ENCODE measurements at regions not wholly inside any gene's neighbourhood (a gene's known extent, or its start where the extent isn't known, plus 50 kb on each side); places are given as distances from the start of the nearest gene placed in this dataset.

DNA sequence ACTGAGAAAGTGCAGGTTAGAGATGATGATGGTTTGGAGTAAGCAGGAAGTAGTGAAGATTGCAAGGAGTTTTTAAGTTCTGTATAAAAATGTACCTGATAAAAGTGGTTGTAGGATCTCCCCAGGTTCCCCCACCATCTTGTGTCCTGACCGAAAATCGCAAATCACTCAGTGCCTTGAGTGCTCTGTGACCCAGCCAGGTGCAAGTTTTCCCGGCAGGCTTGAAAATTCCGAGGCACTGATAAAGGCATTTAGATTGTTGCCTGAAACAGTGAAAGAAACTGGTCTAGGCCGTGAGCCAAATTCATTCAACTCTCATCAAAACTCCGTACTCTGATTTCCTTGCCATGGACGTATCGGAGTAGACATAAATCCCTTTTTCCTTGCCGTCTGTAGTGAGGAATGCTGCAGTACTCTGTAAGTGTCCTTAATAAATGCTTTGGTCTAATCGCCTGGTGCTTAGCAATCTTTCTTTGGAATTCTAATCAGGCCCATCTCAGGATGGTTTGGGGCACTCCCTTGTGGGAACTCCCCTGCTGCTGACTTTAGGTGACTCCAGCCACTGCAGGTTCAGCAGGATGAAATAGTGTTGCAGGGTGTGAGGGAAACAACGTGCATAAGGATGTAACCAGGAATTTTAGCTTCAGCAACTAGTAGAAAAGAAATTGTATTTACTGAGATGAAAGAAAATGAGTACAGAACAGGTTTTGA is 1199.8 kb upstream of the MAP3K7 start:
- Histone ChIP-seq H3K9ac (ENCODE audit: low read depth in 1 of 2, low read length in 2 of 2) (no peak overlapping the region), H3K36me3 (ENCODE audit: control insufficient read depth in 1 of 2, insufficient read depth in 2 of 2, low read length in 2 of 2) (no peaks in the 10 kb centered on the region), H3K27me3 (ENCODE audit: control insufficient read depth in 1 of 2, insufficient read depth in 2 of 2, low read length in 2 of 2) (no peaks in the 10 kb centered on the region), H3K9me3 (ENCODE audit: control insufficient read depth in 1 of 2, low read length in 2 of 2) (no peaks in the 10 kb centered on the region), H3K4me1 (ENCODE audit: control insufficient read depth in 1 of 2, insufficient read depth in 2 of 2, low read length in 2 of 2) (no peaks in the 10 kb centered on the region), H3K27ac (ENCODE audit: low read depth, low read length) (no peak overlapping the region), H3K4me3 (ENCODE audit: low read depth in 1 of 2, low read length in 2 of 2) (no peak overlapping the region)

DNA sequence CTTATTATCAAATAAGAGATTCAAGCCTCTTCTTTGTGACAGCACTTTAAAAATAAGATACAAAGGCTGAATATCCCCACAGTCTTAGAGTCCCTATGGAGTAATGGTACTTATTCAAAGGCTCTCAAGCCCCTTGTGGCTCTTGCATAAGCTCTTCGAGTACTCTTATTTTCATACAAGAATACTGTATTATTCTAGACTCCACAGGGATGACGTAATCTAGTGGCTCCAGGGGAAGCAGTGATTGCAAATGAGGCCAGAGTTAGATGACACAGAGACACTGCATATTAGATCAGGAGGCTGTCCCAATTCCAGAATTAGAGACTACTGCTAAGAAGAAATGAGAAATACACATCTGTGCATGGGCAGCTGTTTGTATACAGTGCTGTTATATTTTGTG is 1195.9 kb upstream of the MAP3K7 start:
- Histone ChIP-seq H3K4me3 (ENCODE audit: low read depth in 1 of 2, low read length in 2 of 2) (no peak overlapping the region), H3K27me3 (ENCODE audit: control insufficient read depth in 1 of 2, insufficient read depth in 2 of 2, low read length in 2 of 2) (no peaks in the 10 kb centered on the region), H3K36me3 (ENCODE audit: control insufficient read depth in 1 of 2, insufficient read depth in 2 of 2, low read length in 2 of 2) (no peaks in the 10 kb centered on the region), H3K27ac (ENCODE audit: low read depth, low read length) (no peak overlapping the region), H3K9ac (ENCODE audit: low read depth in 1 of 2, low read length in 2 of 2) (no peak overlapping the region), H3K4me1 (ENCODE audit: control insufficient read depth in 1 of 2, insufficient read depth in 2 of 2, low read length in 2 of 2) (no peaks in the 10 kb centered on the region), H3K9me3 (ENCODE audit: control insufficient read depth in 1 of 2, low read length in 2 of 2) (no peaks in the 10 kb centered on the region)

DNA sequence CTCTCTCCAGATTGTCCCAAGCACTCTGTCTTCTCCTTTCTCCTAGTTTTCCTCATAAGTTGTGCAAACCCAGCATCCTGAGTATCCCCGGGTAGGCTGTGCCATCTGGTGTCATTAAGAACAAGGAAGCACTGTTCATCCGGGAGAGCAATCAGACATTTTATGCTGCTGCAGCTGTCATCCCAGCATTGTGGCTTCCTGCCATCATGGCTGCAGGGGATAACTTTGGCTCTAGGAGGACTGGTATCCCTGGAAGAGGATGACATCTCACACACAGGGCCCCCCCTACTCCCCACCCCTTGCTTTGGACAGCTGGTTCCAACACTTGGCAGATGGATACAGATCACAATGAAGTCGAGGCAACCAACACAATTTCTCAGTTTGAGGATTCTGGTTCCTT is 1195.1 kb upstream of the MAP3K7 start:
- Histone ChIP-seq H3K36me3 (ENCODE audit: control insufficient read depth in 1 of 2, insufficient read depth in 2 of 2, low read length in 2 of 2) (no peaks in the 10 kb centered on the region), H3K4me3 (ENCODE audit: low read depth in 1 of 2, low read length in 2 of 2) (no peak overlapping the region), H3K9ac (ENCODE audit: low read depth in 1 of 2, low read length in 2 of 2) (no peak overlapping the region), H3K4me1 (ENCODE audit: control insufficient read depth in 1 of 2, insufficient read depth in 2 of 2, low read length in 2 of 2) (no peaks in the 10 kb centered on the region), H3K9me3 (ENCODE audit: control insufficient read depth in 1 of 2, low read length in 2 of 2) (no peaks in the 10 kb centered on the region), H3K27me3 (ENCODE audit: control insufficient read depth in 1 of 2, insufficient read depth in 2 of 2, low read length in 2 of 2) (no peaks in the 10 kb centered on the region), H3K27ac (ENCODE audit: low read depth, low read length) (no peak overlapping the region)

DNA sequence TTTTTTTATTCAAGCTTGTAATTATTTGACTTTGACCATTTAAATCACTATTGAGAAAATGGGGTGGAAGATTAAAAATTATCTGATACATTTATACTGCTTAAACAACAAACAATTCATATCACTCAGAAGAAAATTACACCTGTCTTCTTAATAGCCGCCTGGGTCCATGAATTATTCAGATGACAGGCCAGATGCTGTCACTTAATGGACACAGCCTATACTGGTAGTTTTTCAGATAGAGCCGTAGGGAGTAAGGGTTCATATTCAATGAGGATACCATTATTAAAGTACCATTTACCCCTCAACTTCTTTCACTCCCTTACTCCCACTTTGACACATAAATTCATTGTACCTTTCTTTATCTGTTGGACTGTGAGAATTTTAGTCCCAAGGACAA is 1193.4 kb upstream of the MAP3K7 start:
- no peak overlapping the region for H3K9ac ChIP-seq (ENCODE audit: low read depth in 1 of 2, low read length in 2 of 2)
- no peaks in the 10 kb centered on the region for H3K9me3 ChIP-seq (ENCODE audit: control insufficient read depth in 1 of 2, low read length in 2 of 2)
- H3K27ac ChIP-seq (ENCODE audit: low read depth, low read length), result no peak overlapping the region
- H3K27me3 ChIP-seq (ENCODE audit: control insufficient read depth in 1 of 2, insufficient read depth in 2 of 2, low read length in 2 of 2), result no peaks in the 10 kb centered on the region
- no peak overlapping the region for H3K4me3 ChIP-seq (ENCODE audit: low read depth in 1 of 2, low read length in 2 of 2)
- no peaks in the 10 kb centered on the region for H3K36me3 ChIP-seq (ENCODE audit: control insufficient read depth in 1 of 2, insufficient read depth in 2 of 2, low read length in 2 of 2)
- no peaks in the 10 kb centered on the region for H3K4me1 ChIP-seq (ENCODE audit: control insufficient read depth in 1 of 2, insufficient read depth in 2 of 2, low read length in 2 of 2)

DNA sequence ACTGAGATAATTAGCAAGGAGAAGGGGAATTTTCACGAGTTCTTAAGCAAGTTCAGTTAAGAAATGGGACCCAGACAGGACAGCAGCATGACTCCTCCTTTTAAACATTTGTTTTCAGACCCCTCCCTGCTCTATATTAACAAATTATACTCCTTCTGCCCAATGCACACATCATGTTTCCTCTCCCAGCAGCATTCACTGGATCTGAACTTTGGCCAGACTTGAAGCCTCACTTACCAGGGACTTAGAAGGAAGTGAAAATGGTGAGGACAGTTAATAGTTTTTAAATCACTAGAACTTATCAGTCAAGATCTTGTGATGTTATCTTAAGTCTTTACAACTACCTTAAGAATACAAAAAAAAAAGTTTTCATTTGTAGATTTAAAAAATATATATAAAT is 1174.7 kb upstream of the MAP3K7 start:
- no peaks in the 10 kb centered on the region for H3K27me3 ChIP-seq (ENCODE audit: control insufficient read depth in 1 of 2, insufficient read depth in 2 of 2, low read length in 2 of 2)
- H3K4me3 ChIP-seq (ENCODE audit: low read depth in 1 of 2, low read length in 2 of 2), result no peak overlapping the region
- H3K36me3 ChIP-seq (ENCODE audit: control insufficient read depth in 1 of 2, insufficient read depth in 2 of 2, low read length in 2 of 2), result no peaks in the 10 kb centered on the region
- H3K4me1 ChIP-seq (ENCODE audit: control insufficient read depth in 1 of 2, insufficient read depth in 2 of 2, low read length in 2 of 2), result no peaks in the 10 kb centered on the region
- no peak overlapping the region for H3K27ac ChIP-seq (ENCODE audit: low read depth, low read length)
- H3K9ac ChIP-seq (ENCODE audit: low read depth in 1 of 2, low read length in 2 of 2), result no peak overlapping the region
- H3K9me3 ChIP-seq (ENCODE audit: control insufficient read depth in 1 of 2, low read length in 2 of 2), result no peaks in the 10 kb centered on the region

DNA sequence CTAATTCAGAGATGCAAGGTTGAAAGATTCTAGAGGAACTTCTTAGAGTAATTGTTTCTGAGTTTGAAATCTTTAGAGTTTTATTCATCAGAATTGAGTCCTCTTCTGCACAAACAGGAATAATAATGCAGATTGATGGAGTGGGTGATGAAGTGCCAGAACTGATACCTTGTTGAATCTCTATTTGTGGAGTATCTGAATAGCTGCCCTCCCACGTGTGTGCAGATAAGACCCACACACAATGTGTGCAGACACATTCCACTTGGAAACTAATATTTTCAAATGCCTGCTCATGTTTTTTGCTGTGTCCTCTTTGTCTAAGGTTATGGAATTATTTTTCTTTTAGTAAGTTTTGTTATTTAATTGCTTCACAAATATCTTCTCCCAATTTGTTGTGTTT is 1167.8 kb upstream of the MAP3K7 start:
- H3K9ac ChIP-seq (ENCODE audit: low read depth in 1 of 2, low read length in 2 of 2), result no peak overlapping the region
- H3K9me3 ChIP-seq (ENCODE audit: control insufficient read depth in 1 of 2, low read length in 2 of 2), result no peaks in the 10 kb centered on the region
- no peaks in the 10 kb centered on the region for H3K27me3 ChIP-seq (ENCODE audit: control insufficient read depth in 1 of 2, insufficient read depth in 2 of 2, low read length in 2 of 2)
- no peaks in the 10 kb centered on the region for H3K36me3 ChIP-seq (ENCODE audit: control insufficient read depth in 1 of 2, insufficient read depth in 2 of 2, low read length in 2 of 2)
- H3K27ac ChIP-seq (ENCODE audit: low read depth, low read length), result no peak overlapping the region
- H3K4me1 ChIP-seq (ENCODE audit: control insufficient read depth in 1 of 2, insufficient read depth in 2 of 2, low read length in 2 of 2), result no peaks in the 10 kb centered on the region
- H3K4me3 ChIP-seq (ENCODE audit: low read depth in 1 of 2, low read length in 2 of 2), result no peak overlapping the region

DNA sequence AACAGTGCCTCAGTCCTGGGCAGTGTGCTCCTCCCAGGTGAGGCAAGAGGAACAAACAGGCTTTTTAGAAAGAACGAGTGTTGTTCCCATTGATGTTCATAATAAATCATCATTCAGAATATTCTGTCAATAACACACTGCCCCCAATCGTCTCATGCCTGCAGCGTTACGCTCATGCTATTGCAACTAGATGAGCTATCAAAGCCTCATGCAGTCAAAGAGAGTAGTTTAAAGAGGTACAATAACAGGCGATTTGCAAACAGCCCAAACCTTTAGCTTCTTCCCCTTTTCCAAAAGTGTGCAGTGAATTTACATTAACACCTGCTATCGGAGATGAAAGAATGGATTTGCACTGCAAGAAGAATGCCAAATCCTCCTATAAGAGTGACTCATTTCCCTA is 1164.7 kb upstream of the MAP3K7 start:
- H3K4me3 ChIP-seq (ENCODE audit: low read depth in 1 of 2, low read length in 2 of 2), result no peak overlapping the region
- no peaks in the 10 kb centered on the region for H3K9me3 ChIP-seq (ENCODE audit: control insufficient read depth in 1 of 2, low read length in 2 of 2)
- H3K4me1 ChIP-seq (ENCODE audit: control insufficient read depth in 1 of 2, insufficient read depth in 2 of 2, low read length in 2 of 2), result no peaks in the 10 kb centered on the region
- no peak overlapping the region for H3K9ac ChIP-seq (ENCODE audit: low read depth in 1 of 2, low read length in 2 of 2)
- no peaks in the 10 kb centered on the region for H3K36me3 ChIP-seq (ENCODE audit: control insufficient read depth in 1 of 2, insufficient read depth in 2 of 2, low read length in 2 of 2)
- H3K27me3 ChIP-seq (ENCODE audit: control insufficient read depth in 1 of 2, insufficient read depth in 2 of 2, low read length in 2 of 2), result no peaks in the 10 kb centered on the region
- no peak overlapping the region for H3K27ac ChIP-seq (ENCODE audit: low read depth, low read length)

DNA sequence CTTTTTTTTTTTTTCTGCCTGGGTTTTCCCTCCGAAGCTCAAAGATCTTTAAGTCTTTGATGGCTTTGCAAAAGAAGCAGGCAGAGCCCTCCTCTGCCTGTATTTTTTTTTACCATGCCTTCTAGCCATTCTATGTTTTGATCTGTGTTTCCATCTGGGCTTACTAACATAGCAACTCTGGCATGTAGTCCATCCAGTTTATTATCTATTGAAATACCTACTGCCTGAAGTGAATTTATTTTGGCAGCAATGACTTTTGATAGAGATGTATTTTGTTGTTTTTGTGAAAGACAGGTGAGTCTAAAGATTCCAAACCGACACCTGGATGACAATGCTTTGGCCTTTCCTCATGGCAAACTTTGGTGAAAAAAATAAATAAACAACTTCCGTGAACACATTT is 1157.7 kb upstream of the MAP3K7 start:
- H3K9ac ChIP-seq (ENCODE audit: low read depth in 1 of 2, low read length in 2 of 2), result no peak overlapping the region
- H3K9me3 ChIP-seq (ENCODE audit: control insufficient read depth in 1 of 2, low read length in 2 of 2), result no peaks in the 10 kb centered on the region
- H3K4me1 ChIP-seq (ENCODE audit: control insufficient read depth in 1 of 2, insufficient read depth in 2 of 2, low read length in 2 of 2), result no peaks in the 10 kb centered on the region
- H3K27me3 ChIP-seq (ENCODE audit: control insufficient read depth in 1 of 2, insufficient read depth in 2 of 2, low read length in 2 of 2), result no peaks in the 10 kb centered on the region
- H3K36me3 ChIP-seq (ENCODE audit: control insufficient read depth in 1 of 2, insufficient read depth in 2 of 2, low read length in 2 of 2), result no peaks in the 10 kb centered on the region
- H3K4me3 ChIP-seq (ENCODE audit: low read depth in 1 of 2, low read length in 2 of 2), result no peak overlapping the region
- no peak overlapping the region for H3K27ac ChIP-seq (ENCODE audit: low read depth, low read length)

DNA sequence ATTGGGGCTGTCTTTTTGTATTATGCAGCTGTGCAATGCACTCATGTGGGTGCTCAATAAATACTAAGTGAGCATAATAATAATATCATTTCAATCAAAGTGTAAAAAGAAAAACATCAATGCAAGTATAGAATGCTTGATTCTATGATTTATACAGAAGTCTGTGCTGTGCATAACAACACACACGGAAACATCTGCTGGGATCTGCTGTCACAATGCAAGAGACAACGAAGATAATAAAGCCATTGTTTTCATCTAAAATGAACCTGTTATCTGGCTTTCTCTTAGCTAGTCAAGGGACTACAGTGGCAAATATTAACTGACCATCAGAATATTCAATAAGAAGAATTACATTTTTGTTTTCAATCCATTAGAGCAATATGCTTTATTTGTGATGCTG is 1156.9 kb upstream of the MAP3K7 start:
- H3K4me1 ChIP-seq (ENCODE audit: control insufficient read depth in 1 of 2, insufficient read depth in 2 of 2, low read length in 2 of 2), result no peaks in the 10 kb centered on the region
- H3K4me3 ChIP-seq (ENCODE audit: low read depth in 1 of 2, low read length in 2 of 2), result no peak overlapping the region
- H3K27me3 ChIP-seq (ENCODE audit: control insufficient read depth in 1 of 2, insufficient read depth in 2 of 2, low read length in 2 of 2), result no peaks in the 10 kb centered on the region
- no peak overlapping the region for H3K27ac ChIP-seq (ENCODE audit: low read depth, low read length)
- no peak overlapping the region for H3K9ac ChIP-seq (ENCODE audit: low read depth in 1 of 2, low read length in 2 of 2)
- H3K36me3 ChIP-seq (ENCODE audit: control insufficient read depth in 1 of 2, insufficient read depth in 2 of 2, low read length in 2 of 2), result no peaks in the 10 kb centered on the region
- no peaks in the 10 kb centered on the region for H3K9me3 ChIP-seq (ENCODE audit: control insufficient read depth in 1 of 2, low read length in 2 of 2)

DNA sequence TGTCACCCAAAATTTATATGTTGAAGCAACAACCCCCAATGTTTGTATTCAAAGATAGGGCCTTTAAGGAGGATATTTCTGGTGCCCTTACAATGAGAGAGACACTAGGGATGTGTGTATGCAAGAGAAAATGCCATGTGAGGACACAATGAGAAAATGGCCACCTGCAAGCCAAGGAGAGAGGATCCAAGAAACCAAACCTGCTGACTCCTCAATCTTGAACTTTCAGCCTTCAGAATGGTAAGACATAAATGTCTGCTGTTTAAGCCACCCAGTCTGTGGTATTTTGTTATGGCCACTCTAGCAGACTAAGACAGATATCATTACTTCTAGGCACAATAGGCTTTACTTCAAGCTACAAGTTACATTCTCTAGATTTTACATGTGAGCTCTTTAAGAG is 1145.1 kb upstream of the MAP3K7 start:
- H3K4me3 ChIP-seq (ENCODE audit: low read depth in 1 of 2, low read length in 2 of 2), result no peak overlapping the region
- no peaks in the 10 kb centered on the region for H3K27me3 ChIP-seq (ENCODE audit: control insufficient read depth in 1 of 2, insufficient read depth in 2 of 2, low read length in 2 of 2)
- no peaks in the 10 kb centered on the region for H3K9me3 ChIP-seq (ENCODE audit: control insufficient read depth in 1 of 2, low read length in 2 of 2)
- no peaks in the 10 kb centered on the region for H3K36me3 ChIP-seq (ENCODE audit: control insufficient read depth in 1 of 2, insufficient read depth in 2 of 2, low read length in 2 of 2)
- H3K27ac ChIP-seq (ENCODE audit: low read depth, low read length), result no peak overlapping the region
- no peaks in the 10 kb centered on the region for H3K4me1 ChIP-seq (ENCODE audit: control insufficient read depth in 1 of 2, insufficient read depth in 2 of 2, low read length in 2 of 2)
- H3K9ac ChIP-seq (ENCODE audit: low read depth in 1 of 2, low read length in 2 of 2), result no peak overlapping the region

DNA sequence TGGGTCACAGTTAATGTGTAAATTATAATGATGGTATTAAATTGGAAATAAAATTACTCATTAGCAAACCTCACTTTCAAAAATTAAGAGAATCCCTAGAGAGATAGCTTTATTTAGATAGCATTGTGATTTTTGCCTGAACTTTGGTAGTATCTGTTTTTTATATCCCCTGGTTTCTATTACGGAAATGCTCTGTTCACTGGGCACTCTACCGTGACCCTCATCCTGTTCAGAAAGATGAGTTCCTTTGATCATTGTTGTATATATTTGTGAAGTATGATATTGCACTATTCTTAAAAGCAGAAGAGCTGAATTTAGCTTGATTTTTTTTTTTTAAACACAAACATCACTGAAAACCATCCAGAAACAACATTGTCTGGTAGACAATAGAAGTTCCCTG is 1143.8 kb upstream of the MAP3K7 start:
- no peaks in the 10 kb centered on the region for H3K4me1 ChIP-seq (ENCODE audit: control insufficient read depth in 1 of 2, insufficient read depth in 2 of 2, low read length in 2 of 2)
- H3K4me3 ChIP-seq (ENCODE audit: low read depth in 1 of 2, low read length in 2 of 2), result no peak overlapping the region
- no peaks in the 10 kb centered on the region for H3K27me3 ChIP-seq (ENCODE audit: control insufficient read depth in 1 of 2, insufficient read depth in 2 of 2, low read length in 2 of 2)
- H3K27ac ChIP-seq (ENCODE audit: low read depth, low read length), result no peak overlapping the region
- H3K36me3 ChIP-seq (ENCODE audit: control insufficient read depth in 1 of 2, insufficient read depth in 2 of 2, low read length in 2 of 2), result no peaks in the 10 kb centered on the region
- no peaks in the 10 kb centered on the region for H3K9me3 ChIP-seq (ENCODE audit: control insufficient read depth in 1 of 2, low read length in 2 of 2)
- H3K9ac ChIP-seq (ENCODE audit: low read depth in 1 of 2, low read length in 2 of 2), result no peak overlapping the region
